ENCODE measurements at regions not wholly inside any gene's neighbourhood (a gene's known extent, or its start where the extent isn't known, plus 50 kb on each side); places are given as distances from the start of the nearest gene placed in this dataset.
A peak's percentile ranks its signal among the peaks of the same experiment; 100 is the strongest.

GRCh38 chrX:10085223-10085622, 71.6 kb upstream of the CLCN4 start:
- DNase-seq = peak; percentile 56

- no peak for DNase-seq
Measured at GRCh38 chrX:10086676-10087075, 70.1 kb upstream of the CLCN4 start.

GRCh38 chrX:10087391-10087790, 69.4 kb upstream of the CLCN4 start:
- DNase-seq = no peak

GRCh38 chrX:10089378-10089795, 67.4 kb upstream of the CLCN4 start:
- no peak for DNase-seq

GRCh38 chrX:10090319-10090718, 66.5 kb upstream of the CLCN4 start:
- no peak for DNase-seq

GRCh38 chrX:10095246-10095645, 61.5 kb upstream of the CLCN4 start:
- DNase-seq = no peak

GRCh38 chrX:10095698-10096432, 60.9 kb upstream of the CLCN4 start:
- DNase-seq = no peak

GRCh38 chrX:10098270-10098713, 58.5 kb upstream of the CLCN4 start:
- peak; percentile 77 for DNase-seq

- no peak for DNase-seq
Measured at GRCh38 chrX:10099411-10099810, 57.4 kb upstream of the CLCN4 start.

GRCh38 chrX:10101269-10101668, 55.5 kb upstream of the CLCN4 start:
- DNase-seq = no peak

- no peak for DNase-seq
Measured at GRCh38 chrX:10102046-10102704, 54.6 kb upstream of the CLCN4 start.

- no peak for DNase-seq
Measured at GRCh38 chrX:10103023-10103422, 53.8 kb upstream of the CLCN4 start.

- no peak for DNase-seq
Measured at GRCh38 chrX:10104958-10105658, 51.7 kb upstream of the CLCN4 start.

- DNase-seq = peak; percentile 68
Measured at GRCh38 chrX:10106806-10107205, 50.0 kb upstream of the CLCN4 start.

All from CD4-positive, alpha-beta T cell treated with Interleukin-4 for 4 hours (primary cell).